Immature natural killer cell (primary cell): ENCODE measurements at regions not wholly inside any gene's neighbourhood (a gene's known extent, or its start where the extent isn't known, plus 50 kb on each side); places are given as distances from the start of the nearest gene placed in this dataset.
"Not testable (repeated sequence)": the region's sequence is repeated elsewhere in the genome, so short reads cannot be mapped to it uniquely, and the experiment has no call there.

Source experiments
- DNase-seq, 3 donors: peaks; one replicate each; pipeline ENCODE4 v3.0.0; 2022; ENCODE audit warnings: mixed read lengths in 1 of 3
- H3K27ac Mint-ChIP-seq, 6 donors: one replicate each; pipeline ENCODE4 v1.8.0; 2020; ENCODE audit warnings: mixed read lengths in 6 of 6, mild to moderate bottlenecking in 5 of 6, inconsistent platforms in 4 of 6, moderate library complexity in 3 of 6
- H3K27me3 Mint-ChIP-seq, 3 donors: one replicate each; pipeline ENCODE4 v1.8.0; 2020 to 2021; ENCODE audit warnings: low read depth in 3 of 3, mild to moderate bottlenecking in 3 of 3, mixed read lengths in 3 of 3, moderate library complexity in 3 of 3, inconsistent platforms in 1 of 3
- H3K36me3 Mint-ChIP-seq, 3 donors: one replicate each; pipeline ENCODE4 v1.8.0; 2020; ENCODE audit warnings: mixed read lengths in 3 of 3, inconsistent platforms in 2 of 3, mild to moderate bottlenecking in 2 of 3
- H3K4me1 Mint-ChIP-seq, 2 donors: one replicate each; pipeline ENCODE4 v1.8.0; 2020; ENCODE audit warnings: inconsistent platforms in 2 of 2, mild to moderate bottlenecking in 2 of 2, mixed read lengths in 2 of 2, moderate library complexity in 1 of 2
- H3K4me3 Mint-ChIP-seq, 5 donors: one replicate each; pipeline ENCODE4 v1.8.0; 2020; ENCODE audit warnings: mild to moderate bottlenecking in 5 of 5, mixed read lengths in 5 of 5, inconsistent platforms in 3 of 5, moderate library complexity in 3 of 5
- H3K9me3 Mint-ChIP-seq, 6 donors: one replicate each; pipeline ENCODE4 v1.8.0; 2020; ENCODE audit warnings: mild to moderate bottlenecking in 6 of 6, mixed read lengths in 6 of 6, inconsistent platforms in 4 of 6, moderate library complexity in 3 of 6

DNA sequence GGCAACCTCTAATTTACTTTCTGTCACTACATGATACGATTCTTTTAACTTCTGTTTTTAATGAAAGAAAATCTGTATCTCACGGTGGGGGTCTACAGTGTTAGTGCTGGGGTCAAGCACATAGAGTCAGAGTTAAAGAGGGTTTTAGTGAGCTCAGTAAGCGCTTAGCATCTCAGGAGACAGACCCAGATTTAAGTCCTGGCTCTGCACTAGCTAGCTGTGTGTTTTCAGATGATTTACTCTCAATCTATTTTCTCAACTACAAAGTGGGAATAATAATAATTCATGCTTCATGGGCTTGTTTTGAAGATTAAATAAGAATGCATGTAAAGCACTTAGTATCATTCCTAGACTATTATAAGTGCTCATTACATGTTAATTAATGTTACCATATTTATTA is 63.4 kb upstream of the KBTBD8 start:
- DNase-seq = no peak
- no peak overlapping the region for H3K27ac Mint-ChIP-seq
- H3K27me3 Mint-ChIP-seq = peaks cover 3 to 11% (median 6%) of the 10 kb centered on the region in 3 donors
- H3K4me3 Mint-ChIP-seq = no peak overlapping the region
- no peaks in the 10 kb centered on the region for H3K4me1 Mint-ChIP-seq
- no peaks in the 10 kb centered on the region for H3K36me3 Mint-ChIP-seq
- H3K9me3 Mint-ChIP-seq = no peaks in the 10 kb centered on the region

GRCh38 chr3:66937041-66937440 is 61.1 kb upstream of the KBTBD8 start:
- H3K4me3 Mint-ChIP-seq, DNase-seq, H3K36me3 Mint-ChIP-seq, H3K27ac Mint-ChIP-seq, H3K9me3 Mint-ChIP-seq, H3K4me1 Mint-ChIP-seq: not testable (repeated sequence)
- H3K27me3 Mint-ChIP-seq = peaks cover 3 to 15% (median 6%) of the 10 kb centered on the region in 3 donors

DNA sequence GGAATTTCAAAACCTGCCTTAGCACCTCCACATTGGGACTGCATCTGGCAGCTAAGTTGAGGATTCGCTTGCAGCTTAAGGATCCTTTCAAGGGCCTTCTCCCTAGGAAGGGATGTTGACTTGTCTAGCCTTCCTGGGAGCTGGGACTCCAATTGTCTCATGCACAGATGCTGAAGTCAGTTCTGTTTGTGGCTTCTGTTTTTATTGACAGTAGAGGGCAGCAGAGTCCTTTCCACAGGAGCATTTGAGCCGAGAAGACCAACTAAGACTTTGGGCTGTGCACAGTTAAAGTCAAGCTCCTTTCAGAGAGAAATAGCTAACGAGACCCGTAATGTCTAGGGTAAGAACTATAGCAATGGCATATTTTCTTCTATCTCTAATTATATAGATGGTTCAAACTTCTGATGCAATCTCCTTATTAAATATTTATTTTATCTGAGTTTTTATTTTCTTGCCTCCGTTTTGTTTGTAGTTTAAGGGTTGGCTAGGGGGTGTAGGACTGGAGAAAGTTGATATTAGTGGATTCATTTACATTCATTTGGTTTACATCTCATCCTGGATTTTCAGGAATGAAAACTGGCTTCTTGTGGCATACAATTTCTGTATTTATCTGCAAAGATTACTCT is 59.7 kb upstream of the KBTBD8 start:
- Mint-ChIP-seq H3K27me3 (peaks cover 3 to 15% (median 9%) of the 10 kb centered on the region in 3 donors), H3K4me3 (no peak overlapping the region), H3K36me3 (no peaks in the 10 kb centered on the region), H3K27ac (no peak overlapping the region), H3K9me3 (peaks cover 0 to 1% (median 0%) of the 10 kb centered on the region in 6 donors), H3K4me1 (no peaks in the 10 kb centered on the region)
- DNase-seq = peak; percentile 9 to 26 (median 12)

- Mint-ChIP-seq H3K27ac (no peak overlapping the region), H3K36me3 (no peaks in the 10 kb centered on the region), H3K9me3 (peaks cover 0 to 1% (median 0%) of the 10 kb centered on the region in 6 donors), H3K27me3 (peaks cover 3 to 9% (median 7%) of the 10 kb centered on the region in 3 donors), H3K4me1 (no peaks in the 10 kb centered on the region), H3K4me3 (no peak overlapping the region)
- no peak for DNase-seq
Observed at GRCh38 chr3:66948041-66948440, 50.1 kb upstream of the KBTBD8 start.
